ENCODE measurements at regions not wholly inside any gene's neighbourhood (a gene's known extent, or its start where the extent isn't known, plus 50 kb on each side); places are given as distances from the start of the nearest gene placed in this dataset.
"Not testable (repeated sequence)": the region's sequence is repeated elsewhere in the genome, so short reads cannot be mapped to it uniquely, and the experiment has no call there.

DNA sequence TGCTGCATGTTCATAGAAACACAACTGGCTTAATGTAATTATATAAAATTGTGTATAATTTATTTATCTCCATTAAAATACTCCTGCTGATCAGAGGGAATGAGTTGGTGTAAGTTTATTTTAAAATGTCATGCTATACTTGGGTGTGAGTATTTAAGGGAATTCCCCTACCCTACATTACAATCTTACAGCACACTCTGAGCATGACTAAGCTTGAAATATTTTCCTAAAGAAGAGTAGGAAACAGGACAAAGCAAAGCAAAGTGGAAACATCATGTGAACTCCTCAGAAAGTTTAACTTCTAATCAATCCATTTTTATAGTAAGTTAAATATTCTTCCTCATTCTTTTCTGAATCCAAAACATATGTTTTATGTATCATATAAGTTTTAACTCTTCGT, 1271.3 kb downstream of the EFNA5 start:
- DNase-seq: no peak

DNA sequence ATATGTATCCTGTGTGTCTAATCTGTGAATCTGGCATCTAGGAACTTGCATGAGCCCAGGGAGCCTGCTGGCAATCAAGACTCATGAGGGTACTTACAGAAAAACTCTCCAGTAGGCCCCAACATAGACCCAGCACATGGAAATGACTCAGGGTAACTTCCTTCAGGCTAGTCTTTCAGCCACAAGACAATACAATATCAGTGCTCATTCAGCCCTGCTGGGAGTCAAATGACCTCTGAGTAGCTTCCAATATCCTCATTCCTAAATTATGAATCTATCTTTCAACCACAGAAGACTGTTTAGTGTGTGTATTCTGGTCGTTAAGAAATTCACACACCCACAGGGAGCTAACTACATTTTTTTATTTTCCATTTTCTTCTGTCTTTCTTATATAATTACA, 1273.0 kb downstream of the EFNA5 start:
- no peak for DNase-seq

DNA sequence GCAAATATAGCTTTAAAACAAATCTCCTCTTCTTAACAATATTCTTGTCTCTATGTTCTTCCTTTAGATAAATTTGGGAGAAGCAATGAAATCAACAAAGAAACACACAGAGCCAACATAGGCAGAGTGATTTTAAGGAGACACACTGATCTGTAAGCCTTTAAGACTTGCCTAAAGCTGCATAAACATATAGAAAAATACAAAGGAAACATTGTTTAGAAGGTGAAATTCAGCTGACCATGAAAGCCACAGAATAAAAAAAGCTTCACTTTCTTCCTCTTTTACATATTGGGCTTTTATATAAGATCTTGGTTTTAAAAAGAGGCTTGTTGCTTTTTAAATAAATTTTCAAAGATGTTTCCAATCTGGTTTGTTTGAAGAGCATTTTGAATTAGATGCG, 1277.5 kb downstream of the EFNA5 start:
- no peak for DNase-seq

DNA sequence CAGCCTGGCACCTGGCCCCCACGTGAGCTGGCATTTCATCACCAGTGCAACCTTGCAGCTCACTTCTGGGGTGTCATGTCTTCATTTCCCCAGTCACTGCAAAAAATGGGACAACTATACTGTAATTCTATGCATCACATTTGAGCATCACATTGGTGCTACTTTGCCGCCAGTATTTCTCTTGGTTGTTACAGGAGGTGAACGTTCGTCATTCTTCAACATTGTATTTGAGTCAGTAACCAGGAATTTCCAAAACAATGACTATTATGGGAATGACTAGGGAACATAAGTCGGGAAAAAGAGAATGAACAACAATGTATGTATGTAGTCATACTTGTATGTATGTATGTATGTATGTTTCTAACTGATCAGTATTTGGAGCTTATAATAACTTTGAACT, 1278.0 kb downstream of the EFNA5 start:
- DNase-seq: no peak

DNA sequence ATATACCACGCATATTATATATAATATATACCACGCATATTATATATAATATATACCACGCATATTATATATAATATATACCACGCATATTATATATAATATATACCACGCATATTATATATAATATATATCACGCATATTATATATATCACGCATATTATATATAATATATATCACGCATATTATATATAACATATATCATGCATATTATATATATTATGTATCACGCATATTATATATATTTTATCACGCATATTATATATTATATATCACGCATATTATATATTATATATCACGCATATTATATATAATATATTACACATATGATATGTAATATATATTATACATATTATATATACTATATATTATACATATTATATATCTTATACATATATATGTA, 1283.0 kb downstream of the EFNA5 start:
- DNase-seq: not testable (repeated sequence)

DNA sequence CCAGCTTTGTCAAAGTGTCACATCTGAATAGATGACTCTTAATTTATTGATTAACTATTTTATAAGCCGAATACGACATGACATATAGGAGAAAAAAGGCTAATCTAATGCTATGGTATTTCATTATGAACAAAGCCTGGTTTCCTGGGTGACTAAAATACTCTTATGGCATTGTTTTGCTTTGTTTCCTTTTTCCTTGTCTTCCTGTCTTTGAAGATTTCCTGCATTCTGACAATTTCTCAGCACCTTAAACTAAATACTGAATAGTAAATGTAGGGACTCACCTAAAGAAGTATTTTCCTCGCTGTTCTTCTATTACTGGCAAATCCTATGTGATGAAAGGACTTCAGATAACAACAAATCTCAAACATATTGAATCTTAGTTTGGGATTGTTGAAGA, 1284.5 kb downstream of the EFNA5 start:
- DNase-seq: no peak

DNA sequence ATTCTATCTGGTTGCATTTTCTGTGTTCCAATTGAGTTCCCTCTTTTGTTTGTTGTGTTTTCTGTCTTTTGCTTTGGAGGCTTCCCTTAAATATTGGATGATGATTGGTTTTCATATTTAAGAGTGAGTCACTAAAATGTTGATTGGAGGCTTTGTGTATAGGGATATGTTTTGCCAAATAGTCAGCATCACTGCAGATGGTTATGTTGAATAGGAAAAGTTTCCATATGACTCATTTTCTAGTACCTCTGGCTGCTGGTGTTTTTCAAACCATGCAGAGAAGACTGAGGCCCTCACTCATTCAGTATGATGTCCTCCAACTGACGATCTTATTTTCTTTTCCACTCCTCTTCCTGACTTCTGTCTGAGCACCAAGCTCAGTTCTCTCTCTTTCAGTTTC, 1290.0 kb downstream of the EFNA5 start:
- no peak for DNase-seq

DNA sequence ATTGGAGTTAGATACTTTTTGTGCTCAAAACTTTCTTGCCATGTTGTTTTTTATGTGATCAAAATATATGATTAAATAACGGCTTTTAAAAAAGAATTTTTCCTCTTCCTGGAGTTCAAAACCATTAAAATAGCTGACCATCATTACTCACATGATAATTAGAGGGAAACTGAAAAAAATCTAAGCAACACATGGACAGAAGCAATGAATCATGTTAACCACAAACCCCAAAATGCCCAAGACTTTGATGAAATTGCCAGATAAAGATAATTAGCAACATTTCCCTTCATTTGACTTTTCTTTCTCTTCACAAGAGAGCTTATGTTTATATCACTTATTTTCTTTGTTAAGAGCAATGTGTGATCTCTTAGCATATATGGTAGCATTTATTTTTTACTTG, 1294.2 kb downstream of the EFNA5 start:
- no peak for DNase-seq

DNA sequence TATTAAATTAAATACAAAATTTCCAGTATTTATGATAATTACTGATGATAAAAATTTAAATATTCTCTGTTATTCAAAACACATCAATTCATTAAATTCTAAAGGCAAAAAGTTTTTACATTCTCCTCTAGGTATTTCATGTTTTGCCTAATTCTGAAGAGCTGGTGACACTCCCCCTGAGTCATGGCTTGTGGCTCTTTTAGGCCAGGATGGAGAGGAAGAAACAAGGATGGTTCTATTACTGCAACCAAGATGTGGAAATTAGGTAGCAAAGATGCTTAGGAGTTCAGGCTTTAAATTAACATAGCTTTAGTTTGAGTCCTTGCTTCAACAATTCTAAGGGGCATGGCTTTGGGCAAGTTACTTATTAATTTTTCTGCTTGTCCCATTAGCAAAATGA, 1295.8 kb downstream of the EFNA5 start:
- DNase-seq: no peak

DNA sequence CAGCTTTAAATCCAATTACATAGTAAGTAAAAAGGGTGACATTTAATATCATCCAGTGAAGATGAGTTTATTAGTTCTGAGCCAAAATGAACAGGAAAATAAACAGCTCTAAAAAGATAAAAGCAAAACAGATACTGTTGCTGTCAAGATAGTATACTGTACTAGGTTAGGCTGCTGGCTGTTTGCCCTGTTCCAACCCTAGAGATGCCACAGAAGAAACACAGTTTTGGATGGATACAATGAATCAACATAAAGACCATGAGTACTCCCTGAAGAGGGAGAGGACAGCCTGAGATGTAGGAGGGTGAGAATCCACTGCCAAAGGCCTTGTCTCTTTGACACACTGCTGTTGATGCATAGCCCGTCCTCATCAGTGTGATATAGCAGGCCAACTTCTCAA, 1302.7 kb downstream of the EFNA5 start:
- no peak for DNase-seq

DNA sequence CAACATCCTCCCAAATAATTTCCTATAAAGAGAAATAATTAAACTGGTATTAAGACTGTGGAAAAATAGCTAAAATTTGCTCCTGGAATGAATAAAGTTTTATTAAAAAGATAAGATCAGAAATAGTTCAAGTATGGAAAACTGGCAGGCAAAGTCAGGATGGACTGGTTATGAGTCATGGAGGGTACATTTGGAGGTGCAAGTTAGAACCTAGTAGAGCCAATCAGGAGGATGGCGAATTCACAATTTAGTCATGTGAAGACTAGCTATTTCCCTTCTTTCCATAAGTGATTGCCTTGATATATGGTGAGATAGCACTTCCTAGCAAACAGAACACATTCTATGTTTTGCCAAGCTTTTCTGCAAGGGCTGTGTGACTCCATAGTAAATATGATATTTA, 1303.5 kb downstream of the EFNA5 start:
- DNase-seq: no peak

DNA sequence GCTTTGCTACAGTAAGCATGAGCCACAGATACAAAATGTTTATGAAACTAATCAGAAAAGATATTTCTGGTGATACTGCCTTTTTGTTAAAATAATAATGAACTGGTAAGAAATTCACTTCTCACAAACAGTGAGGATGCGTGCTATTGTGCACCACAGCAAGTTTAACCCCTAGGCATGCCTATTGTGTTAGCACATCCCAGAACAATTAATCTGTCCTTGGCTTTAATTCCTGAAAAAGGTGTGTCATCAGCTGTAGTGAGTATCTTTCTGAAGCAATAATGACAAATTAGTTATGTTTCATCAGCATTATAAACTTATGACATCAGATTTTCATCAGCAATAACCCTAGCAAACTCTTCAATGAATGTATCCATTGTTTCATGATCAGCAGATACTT, 1307.2 kb downstream of the EFNA5 start:
- no peak for DNase-seq

DNA sequence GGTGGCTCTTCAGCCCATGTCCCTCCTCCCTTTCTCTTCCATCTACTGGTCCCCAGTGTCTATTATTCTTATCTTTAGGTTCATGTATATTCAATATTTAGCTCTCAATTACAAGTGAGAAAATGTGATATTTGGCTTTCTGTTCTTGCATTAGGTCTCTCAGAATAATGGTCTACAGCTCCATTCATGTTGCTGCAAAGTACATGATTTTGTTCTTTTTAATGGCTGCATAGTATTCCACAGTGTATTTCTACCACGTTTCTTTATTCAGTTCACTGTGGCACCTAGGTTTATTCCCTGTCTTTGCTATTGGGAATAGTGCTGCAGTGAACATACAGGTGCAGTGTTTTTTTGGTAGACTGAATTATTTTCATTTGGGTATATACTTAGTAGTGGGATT, 1308.8 kb downstream of the EFNA5 start:
- DNase-seq: no peak

DNA sequence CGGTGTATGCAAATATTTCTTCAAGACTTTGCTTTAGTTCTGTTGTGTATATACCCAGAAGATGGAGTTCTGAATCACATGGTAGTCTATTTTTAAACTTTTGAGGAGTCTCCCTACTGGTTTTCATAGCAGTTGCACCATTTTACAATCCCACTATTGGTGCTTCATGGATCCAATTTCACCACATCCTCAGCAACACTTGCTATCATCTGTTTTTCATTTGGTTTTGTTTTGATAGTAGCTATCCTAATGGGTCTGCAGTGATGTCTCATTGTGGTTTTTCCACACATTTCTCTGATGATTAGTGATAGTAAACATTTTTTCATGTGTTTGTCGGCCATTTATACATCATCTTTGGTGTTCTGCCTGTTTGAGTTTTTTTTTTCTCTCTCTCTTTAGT, 1339.3 kb downstream of the EFNA5 start:
- no peak for DNase-seq

DNA sequence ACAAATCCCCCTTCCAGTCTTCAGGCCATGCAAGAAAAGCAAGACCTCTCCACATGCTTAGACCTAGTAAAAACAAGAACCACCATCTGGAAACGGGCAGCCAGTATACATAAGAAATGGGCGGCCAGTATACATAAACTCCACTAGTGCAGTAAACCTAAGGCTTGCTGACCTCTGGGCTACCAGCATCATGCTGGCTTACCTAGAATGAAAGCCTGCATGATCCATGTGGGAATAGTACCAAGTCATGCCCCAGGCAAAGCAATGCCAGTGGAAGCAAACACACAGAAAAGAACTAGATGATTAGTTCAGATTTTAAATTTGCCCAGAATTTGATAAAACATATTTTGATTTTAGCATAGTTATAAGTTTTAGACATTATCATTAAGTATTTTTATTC, 1346.4 kb downstream of the EFNA5 start:
- no peak for DNase-seq

DNA sequence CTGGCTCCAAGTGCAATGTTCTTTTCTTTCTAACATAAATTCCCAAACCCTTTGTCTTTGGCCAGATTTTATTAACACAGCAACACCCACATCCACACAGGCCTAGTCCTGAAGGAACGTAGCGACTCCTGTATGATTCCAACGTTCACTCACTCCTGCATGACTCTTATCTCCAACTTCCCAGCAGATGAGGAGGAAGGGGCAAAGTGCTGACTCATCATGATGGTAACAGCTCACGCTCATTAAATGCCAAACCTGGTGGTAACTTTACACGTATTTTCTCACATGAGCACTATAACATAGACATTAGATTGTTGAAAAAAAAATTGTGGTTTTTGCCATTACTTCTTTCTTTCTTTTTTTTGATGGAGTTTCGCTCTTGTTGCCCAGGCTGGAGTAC, 1349.5 kb downstream of the EFNA5 start:
- no peak for DNase-seq

DNA sequence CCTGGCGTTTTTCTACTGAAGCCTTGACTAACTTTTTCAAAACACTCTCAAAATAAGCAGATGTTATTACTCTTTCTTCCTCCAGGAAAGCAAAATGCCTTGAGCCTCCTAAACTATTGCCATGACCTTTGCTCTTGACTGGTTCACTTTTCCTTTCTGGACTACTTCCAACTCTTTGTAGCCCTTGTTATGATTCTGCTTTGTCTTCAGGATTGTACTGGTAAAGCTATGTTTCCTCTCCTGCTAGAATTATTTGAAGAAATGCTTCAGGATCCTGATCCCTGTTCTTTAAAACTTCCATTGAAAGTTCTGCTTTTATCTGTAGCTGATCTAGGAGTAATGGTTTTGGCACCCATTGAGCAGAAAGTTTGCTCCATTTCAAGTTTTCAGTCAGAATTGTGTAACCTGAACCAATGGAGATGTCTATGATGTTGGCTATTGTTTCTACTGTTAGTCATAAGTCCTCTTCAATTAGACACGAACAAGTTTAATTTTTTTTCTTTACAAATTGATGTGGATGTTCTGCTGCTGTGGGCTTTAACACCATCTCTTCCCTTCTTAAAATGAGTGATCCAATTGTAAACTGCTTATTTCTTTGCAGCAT, 1356.4 kb downstream of the EFNA5 start:
- DNase-seq: no peak

DNA sequence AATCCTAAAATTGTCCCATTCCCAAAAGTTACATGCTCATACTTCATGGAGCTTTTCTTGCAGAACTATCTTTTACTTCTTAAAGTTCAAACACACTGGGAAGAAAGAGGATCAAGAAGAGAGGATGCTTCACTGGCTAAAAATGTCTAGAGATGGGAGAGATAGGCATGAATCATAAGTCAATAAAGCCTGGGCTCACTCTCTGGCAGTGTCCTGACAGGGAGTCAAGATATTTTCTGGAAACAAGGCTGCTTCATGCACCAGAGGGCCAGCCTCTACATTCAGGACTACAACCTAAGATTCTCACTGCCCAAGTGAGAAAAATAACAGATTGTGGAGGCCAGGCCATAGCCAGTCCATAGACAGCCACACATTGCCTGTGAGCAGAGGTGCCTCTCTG, 1358.4 kb downstream of the EFNA5 start:
- no peak for DNase-seq

DNA sequence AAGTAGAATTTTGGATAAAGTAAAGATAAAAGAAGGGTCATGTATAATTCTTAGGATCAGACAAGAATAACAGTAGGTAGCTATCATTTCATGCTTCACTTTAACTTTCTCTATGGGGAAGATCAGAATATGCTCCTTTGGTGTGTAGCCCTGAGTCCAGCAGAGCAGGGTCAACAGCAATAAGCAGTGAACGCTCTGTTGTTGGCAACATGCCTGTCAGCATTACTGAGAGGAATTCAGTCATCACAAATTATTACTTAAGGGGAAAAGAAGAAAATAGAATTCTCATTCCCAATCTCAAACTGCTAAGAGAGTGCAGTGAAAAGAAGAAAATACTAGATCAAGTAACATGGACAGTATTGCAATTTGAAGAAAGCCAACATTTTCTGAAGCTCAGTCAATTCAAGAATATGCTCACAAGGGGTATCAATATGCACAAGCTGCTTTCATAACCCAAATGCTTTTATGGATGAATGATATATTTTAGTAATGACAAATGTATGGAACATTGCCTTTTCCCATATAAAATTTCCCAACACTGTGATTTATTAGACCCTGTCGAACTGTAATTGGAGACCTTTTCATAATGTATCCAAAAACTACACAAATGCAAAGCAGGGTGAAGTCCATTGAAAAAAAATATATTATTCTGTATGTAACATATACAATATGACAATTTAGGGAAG, 1359.4 kb downstream of the EFNA5 start:
- no peak for DNase-seq

DNA sequence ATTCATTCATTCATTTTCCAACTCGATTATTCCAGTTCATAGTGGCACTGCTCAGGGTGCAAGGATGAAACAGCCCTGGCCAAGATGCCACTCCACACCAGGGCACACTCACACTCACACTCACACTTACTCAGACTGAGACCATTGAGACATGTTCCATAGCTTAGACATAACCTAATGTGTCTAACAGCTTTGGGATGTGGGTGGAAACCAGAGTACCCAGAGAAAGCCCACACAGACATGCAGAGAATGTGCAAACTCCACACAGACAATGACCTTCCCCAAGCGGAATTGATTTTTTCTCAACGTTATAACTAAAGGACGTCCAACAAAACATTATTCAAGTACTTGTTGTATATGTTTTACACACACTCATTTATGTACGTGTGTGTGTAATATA, 1363.5 kb downstream of the EFNA5 start:
- no peak for DNase-seq

DNA sequence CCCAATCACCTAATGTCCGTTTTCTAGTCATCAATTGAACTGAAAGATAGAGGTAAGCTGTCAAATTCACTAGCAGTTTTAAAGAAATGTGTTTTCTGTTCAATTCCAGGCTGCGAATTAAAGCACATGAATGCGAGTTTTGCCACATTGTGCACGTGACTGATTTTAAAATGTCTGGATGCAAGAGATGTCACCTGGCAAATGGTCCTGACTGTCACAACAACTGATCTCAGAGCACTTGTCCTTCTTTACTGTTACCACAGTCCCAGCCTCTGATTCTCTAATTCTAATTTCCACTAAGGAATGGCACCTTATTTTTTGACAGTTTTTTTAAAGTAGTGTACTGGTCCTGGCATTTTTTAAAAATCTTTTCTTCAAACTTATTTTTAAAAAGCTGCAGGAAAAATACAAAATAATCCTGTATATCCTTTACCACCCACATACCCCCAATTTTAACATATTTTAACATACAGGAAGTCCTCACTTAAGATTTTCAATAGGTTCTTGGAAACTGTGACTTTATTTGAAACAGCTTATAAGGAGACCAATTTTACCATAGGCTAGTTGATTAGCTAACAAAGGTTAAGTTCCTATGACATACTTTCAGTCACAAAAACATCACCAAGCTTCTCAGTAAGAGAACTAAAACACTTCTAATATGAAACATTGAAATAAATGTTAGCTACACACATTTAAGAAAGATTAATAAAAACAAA, 1364.3 kb downstream of the EFNA5 start:
- no peak for DNase-seq

DNA sequence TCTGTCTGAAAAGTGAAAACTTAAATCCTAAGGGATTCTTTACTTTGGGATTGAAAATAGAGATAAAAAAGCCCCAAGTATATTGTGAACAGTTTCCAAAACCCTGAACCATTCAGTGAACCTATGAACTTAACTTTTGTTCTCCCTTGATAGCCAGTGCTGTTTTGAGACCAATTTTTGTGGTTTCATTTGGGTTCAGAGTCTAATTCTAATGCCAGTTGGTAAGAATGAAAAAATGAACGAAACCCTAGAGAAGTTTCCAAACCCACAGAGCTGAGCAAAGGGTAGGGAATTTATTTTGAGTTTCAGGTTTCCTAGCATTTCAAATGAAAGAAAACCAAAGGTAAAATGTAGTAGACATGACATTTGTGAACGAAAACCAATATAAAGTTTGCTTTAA, 1366.8 kb downstream of the EFNA5 start:
- no peak for DNase-seq

DNA sequence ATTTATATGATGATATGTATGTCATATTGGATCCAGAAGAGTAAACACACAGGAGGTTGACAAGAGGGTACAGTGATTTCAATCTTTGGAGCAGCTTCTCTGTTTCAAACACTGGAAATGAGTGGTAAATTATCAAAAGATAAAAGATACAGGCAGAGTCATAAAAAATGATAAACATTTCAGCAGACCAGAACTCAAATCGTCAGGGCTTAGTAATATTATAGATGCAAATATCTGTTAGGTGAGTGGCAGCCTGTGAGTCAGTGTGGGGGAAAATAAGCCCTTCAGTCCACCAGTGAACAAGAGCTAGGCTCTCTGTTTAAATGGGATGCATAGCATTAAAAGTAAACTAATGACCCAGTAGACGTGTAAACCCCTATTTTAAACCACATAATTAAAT, 1378.1 kb downstream of the EFNA5 start:
- DNase-seq: no peak

DNA sequence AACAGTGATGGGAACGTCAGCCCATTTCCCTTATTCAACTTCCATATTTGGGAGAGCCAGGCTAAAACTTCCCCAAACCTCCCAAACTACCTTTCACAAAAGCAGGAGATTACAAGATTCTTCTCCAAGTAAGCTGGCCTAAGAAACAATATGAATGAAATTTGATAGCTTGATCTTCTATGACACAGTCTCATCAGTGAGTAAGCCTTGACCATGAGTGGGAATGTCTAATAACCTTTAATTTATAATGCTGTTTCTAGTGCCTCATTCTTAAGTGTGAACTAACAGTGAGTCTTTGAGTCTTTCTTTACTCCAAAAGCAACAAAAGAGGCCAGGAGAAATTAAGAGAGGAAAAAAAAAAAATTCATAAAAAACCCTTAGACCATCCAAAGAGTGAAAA, 1379.9 kb downstream of the EFNA5 start:
- DNase-seq: no peak

DNA sequence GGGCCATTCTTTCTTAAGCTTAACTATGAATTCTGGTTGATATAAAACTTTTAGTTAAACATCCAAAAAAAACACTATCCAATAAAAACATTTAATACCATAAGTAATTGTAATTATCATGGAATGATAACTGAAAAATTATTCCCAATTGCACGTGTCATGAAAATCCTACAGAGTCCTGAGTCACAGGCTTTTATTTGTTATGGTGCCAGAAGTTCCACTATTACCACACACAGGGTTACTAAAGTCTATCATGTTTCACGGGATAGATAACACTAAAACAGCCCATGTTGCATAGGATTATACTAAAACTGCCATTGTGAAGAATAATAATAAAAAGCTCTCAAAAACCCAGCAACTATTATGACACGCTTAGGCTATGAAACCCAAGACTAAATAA, 1381.8 kb downstream of the EFNA5 start:
- DNase-seq: no peak
